ENCODE measurements at regions not wholly inside any gene's neighbourhood (a gene's known extent, or its start where the extent isn't known, plus 50 kb on each side); places are given as distances from the start of the nearest gene placed in this dataset.

DNA sequence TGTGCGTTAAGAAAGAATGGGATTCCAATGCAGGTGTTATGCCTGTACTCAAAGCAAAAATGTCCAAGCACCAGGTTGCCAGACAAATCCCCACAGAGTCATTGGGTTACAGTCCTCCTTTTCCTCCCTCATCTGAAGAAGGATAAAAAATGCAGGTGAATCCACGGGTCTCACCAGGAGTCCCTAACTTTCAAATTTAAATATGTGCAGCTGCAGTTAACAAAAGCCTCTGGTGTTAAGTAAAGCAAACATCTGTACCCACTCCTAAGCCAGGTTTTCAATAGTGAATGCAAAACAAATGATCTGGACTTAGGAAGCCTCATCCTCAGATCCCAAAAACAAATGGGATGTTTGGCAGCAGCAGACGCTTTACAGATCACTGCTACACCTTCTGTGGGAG is 70.4 kb upstream of the SETMAR start:
- H3K4me3 ChIP-seq (ENCODE audit: control insufficient read depth, low read depth, low read length), result no peak overlapping the region
- no peak for DNase-seq (ENCODE audit: low read depth)
- TF ChIP-seq, protein P1, sequence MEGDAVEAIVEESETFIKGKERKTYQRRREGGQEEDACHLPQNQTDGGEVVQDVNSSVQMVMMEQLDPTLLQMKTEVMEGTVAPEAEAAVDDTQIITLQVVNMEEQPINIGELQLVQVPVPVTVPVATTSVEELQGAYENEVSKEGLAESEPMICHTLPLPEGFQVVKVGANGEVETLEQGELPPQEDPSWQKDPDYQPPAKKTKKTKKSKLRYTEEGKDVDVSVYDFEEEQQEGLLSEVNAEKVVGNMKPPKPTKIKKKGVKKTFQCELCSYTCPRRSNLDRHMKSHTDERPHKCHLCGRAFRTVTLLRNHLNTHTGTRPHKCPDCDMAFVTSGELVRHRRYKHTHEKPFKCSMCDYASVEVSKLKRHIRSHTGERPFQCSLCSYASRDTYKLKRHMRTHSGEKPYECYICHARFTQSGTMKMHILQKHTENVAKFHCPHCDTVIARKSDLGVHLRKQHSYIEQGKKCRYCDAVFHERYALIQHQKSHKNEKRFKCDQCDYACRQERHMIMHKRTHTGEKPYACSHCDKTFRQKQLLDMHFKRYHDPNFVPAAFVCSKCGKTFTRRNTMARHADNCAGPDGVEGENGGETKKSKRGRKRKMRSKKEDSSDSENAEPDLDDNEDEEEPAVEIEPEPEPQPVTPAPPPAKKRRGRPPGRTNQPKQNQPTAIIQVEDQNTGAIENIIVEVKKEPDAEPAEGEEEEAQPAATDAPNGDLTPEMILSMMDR (IDR thresholded peaks at IDR 0.05; ENCODE audit: control insufficient read depth, insufficient read depth, low read depth, low read length, missing control alignments), result no peak

DNA sequence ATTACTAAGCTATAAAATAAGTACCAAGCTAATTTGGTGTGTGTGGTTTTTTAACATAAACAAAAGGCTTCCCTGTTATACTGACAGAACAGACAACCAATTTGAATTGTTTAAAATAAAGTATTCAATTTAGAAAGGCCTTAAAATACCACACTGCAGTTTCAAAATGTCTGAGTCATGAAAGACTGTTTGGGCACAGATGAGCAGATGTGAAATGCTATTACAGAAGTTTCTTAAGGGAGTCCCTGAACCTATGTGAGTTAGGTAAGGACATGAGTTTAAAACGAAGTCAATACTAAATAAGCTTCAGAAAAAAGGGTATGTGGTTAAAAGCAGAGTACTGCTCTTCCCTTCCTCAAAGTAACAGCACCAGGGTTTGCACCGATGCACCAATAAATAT is 69.7 kb upstream of the SETMAR start:
- TF ChIP-seq, protein P1 (IDR thresholded peaks at IDR 0.05; ENCODE audit: control insufficient read depth, insufficient read depth, low read depth, low read length, missing control alignments), result no peak
- no peak for DNase-seq (ENCODE audit: low read depth)
- H3K4me3 ChIP-seq (ENCODE audit: control insufficient read depth, low read depth, low read length), result no peak overlapping the region

DNA sequence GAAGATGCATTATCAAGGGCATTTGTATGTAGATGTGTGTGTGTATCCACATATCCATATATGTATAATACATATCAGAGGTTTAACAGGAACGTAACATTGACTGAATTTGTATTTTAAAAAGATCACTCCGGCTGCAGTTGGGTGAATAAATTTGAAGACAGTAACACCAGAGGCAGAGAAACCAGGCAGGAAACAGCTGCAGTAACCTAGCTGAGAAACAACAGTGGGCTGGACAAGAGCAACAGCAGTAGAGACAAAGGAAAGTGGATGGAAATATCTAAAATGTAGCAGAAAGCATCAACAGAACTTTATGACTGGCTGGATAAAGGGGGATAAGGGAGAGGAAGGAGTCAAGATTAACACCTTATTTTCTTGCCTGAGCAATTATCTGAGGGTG is 68.3 kb upstream of the SETMAR start:
- no peak overlapping the region for H3K4me3 ChIP-seq (ENCODE audit: control insufficient read depth, low read depth, low read length)
- TF ChIP-seq, protein P1 (IDR thresholded peaks at IDR 0.05; ENCODE audit: control insufficient read depth, insufficient read depth, low read depth, low read length, missing control alignments), result no peak
- no peak for DNase-seq (ENCODE audit: low read depth)

DNA sequence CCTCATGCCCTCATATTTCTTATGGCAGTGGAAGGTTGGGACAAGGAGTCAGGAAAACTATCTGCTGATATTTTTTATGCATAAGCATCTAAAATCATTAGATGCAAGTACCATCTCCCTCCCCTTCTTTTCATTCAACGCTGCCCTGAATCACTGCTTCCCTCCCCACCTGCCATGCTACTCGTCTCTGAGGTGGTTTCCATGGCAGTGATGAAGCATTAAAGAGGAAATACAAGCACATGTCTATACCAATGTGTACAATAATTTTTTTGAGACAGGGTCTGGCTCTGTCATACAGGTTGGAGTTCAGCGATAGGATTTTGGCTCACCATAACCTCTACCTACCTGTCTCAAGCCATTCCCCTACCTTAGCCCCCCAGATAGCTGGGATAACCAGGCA is 67.5 kb upstream of the SETMAR start:
- H3K4me3 ChIP-seq (ENCODE audit: control insufficient read depth, low read depth, low read length), result no peak overlapping the region
- TF ChIP-seq, protein P1 (IDR thresholded peaks at IDR 0.05; ENCODE audit: control insufficient read depth, insufficient read depth, low read depth, low read length, missing control alignments), result no peak
- DNase-seq (ENCODE audit: low read depth), result no peak

DNA sequence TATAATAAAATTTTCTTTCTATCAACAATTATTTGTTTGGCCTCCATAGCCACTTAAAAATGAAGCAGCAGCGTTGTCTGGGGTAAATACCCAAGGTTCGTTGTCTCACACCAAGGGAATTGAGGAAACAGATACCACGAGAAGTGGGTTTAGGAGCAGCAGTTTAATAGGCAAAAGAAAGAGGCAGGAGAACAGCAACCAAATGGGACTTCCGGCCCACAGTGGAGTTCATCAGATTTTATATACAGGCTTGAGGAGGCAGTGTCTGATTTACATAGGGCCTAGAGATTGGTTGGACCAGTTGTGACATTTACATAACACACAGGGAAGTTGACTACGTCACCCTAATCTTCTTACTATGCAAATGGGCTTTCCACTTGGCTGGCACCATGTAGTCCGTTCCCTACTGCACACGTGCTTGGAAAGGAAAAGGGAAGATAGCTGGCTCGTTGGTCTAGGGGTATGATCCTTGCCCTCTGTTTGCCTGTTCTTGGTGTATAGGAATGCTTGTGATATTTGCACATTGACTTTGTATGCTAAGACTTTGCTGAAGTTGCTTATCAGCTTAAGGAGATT is 61.5 kb upstream of the SETMAR start:
- H3K4me3 ChIP-seq (ENCODE audit: control insufficient read depth, low read depth, low read length), result no peak overlapping the region
- no peak for DNase-seq (ENCODE audit: low read depth)
- TF ChIP-seq, protein P1 (IDR thresholded peaks at IDR 0.05; ENCODE audit: control insufficient read depth, insufficient read depth, low read depth, low read length, missing control alignments), result no peak

DNA sequence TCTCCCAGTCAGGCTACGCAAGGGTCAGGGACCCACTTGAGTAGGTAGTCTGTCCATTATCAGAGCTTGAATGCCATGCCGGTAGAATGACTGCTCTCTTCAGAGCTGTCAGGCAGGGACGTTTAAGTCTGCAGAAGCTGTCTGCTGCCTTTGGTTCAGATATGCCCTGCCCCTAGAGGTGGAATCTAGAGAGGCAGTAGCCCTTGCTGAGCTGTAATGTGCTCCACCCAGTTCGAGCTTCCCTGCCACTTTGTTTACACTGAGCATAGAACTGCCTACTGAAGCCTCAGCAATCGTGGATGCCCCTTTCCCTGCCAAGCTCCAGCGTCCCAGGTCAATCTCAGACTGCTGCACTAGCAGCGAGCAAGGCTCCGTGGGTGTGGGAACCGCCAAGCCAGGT is 57.5 kb upstream of the SETMAR start:
- H3K4me3 ChIP-seq (ENCODE audit: control insufficient read depth, low read depth, low read length), result no peak overlapping the region
- TF ChIP-seq, protein P1 (IDR thresholded peaks at IDR 0.05; ENCODE audit: control insufficient read depth, insufficient read depth, low read depth, low read length, missing control alignments), result no peak
- DNase-seq (ENCODE audit: low read depth), result no peak

DNA sequence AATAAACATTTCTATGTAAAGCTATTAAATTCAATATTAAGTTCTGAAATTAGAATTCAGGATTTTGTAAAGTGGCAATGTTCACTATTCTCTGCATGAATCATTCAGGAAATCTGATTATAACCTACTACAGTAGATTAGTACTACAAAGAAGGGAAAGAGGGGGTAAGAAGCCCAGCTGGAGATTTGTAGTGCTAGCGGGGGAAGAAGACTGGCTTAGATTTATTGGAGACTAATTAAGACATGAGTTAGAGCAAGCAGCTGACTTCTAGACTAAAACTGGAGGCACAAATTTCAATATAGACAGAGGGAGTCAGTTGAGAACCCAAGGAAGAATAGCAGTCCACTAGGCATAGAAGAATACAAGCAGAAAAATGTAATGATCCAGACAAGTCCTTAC is 55.8 kb upstream of the SETMAR start:
- TF ChIP-seq, protein P1 (IDR thresholded peaks at IDR 0.05; ENCODE audit: control insufficient read depth, insufficient read depth, low read depth, low read length, missing control alignments), result no peak
- DNase-seq (ENCODE audit: low read depth), result no peak
- H3K4me3 ChIP-seq (ENCODE audit: control insufficient read depth, low read depth, low read length), result no peak overlapping the region

Measured in AG09309 (cell line).